ENCODE measurements at regions not wholly inside any gene's neighbourhood (a gene's known extent, or its start where the extent isn't known, plus 50 kb on each side); places are given as distances from the start of the nearest gene placed in this dataset.

- peaks cover 0 to 7% (median 0%) of the 10 kb centered on the region in 12 donors for H3K9me3 ChIP-seq
- no peak overlapping the region for H3K27ac ChIP-seq
- H3K36me3 ChIP-seq: no peaks in the 10 kb centered on the region
- DNase-seq (no peak), ATAC-seq (no peak)
- TF ChIP-seq CTCF (IDR thresholded peaks at IDR 0.05) (no peak), POLR2A (IDR thresholded peaks at IDR 0.05) (no peak)
- WGBS, 4 donors: 12 to 30% (median 26%) methylated on average over 1 of the region's 1 CpG
- intact Hi-C loops (cut with DNase I): no loop called here
- H3K4me1 ChIP-seq: no peaks in the 10 kb centered on the region
- H3K27me3 ChIP-seq: no peaks in the 10 kb centered on the region
- no peak overlapping the region for H3K4me3 ChIP-seq
These were observed 1408.8 kb downstream of the PCDH19 start for GRCh38 chrX:99001286-99001685.

- Histone ChIP-seq H3K27ac (no peak overlapping the region), H3K4me1 (no peaks in the 10 kb centered on the region), H3K4me3 (no peak overlapping the region), H3K36me3 (no peaks in the 10 kb centered on the region), H3K9me3 (no peaks in the 10 kb centered on the region), H3K27me3 (no peaks in the 10 kb centered on the region)
- ATAC-seq (no peak), DNase-seq (no peak)
- 53 to 81% (median 66%) methylated on average over 2 of the region's 2 CpGs for WGBS, 4 donors
- intact Hi-C loops (cut with DNase I): no loop called here
- TF ChIP-seq POLR2A (IDR thresholded peaks at IDR 0.05) (no peak), CTCF (IDR thresholded peaks at IDR 0.05) (no peak)
These were observed 1447.1 kb downstream of the PCDH19 start for GRCh38 chrX:98962996-98963395.

GRCh38 chrX:98956014-98956413, 1454.1 kb downstream of the PCDH19 start:
- intact Hi-C loops (cut with DNase I): no loop called here
- TF ChIP-seq CTCF (IDR thresholded peaks at IDR 0.05) (no peak), POLR2A (IDR thresholded peaks at IDR 0.05) (no peak)
- Histone ChIP-seq H3K4me3 (no peak overlapping the region), H3K36me3 (no peaks in the 10 kb centered on the region), H3K9me3 (peaks cover 0 to 8% (median 0%) of the 10 kb centered on the region in 12 donors), H3K27ac (no peak overlapping the region), H3K4me1 (no peaks in the 10 kb centered on the region), H3K27me3 (no peaks in the 10 kb centered on the region)
- WGBS, 4 donors: 39 to 57% (median 50%) methylated on average over 2 of the region's 2 CpGs
- ATAC-seq (no peak), DNase-seq (no peak)

GRCh38 chrX:98939456-98939855, 1470.6 kb downstream of the PCDH19 start:
- intact Hi-C loops (cut with DNase I): no loop called here
- Histone ChIP-seq H3K27me3 (no peaks in the 10 kb centered on the region), H3K27ac (no peak overlapping the region), H3K9me3 (no peaks in the 10 kb centered on the region), H3K4me3 (no peak overlapping the region), H3K36me3 (no peaks in the 10 kb centered on the region), H3K4me1 (no peaks in the 10 kb centered on the region)
- TF ChIP-seq CTCF (IDR thresholded peaks at IDR 0.05): no peak
- no peak for TF ChIP-seq POLR2A (IDR thresholded peaks at IDR 0.05)
- 23 to 37% (median 27%) methylated on average over 3 of the region's 3 CpGs for WGBS, 4 donors
- ATAC-seq: no peak
- no peak for DNase-seq
